Adipocyte (in vitro differentiated cells): ENCODE measurements at regions not wholly inside any gene's neighbourhood (a gene's known extent, or its start where the extent isn't known, plus 50 kb on each side); places are given as distances from the start of the nearest gene placed in this dataset.

Source experiments
- DNase-seq: peaks from one replicate; pipeline ENCODE4 v3.0.0-alpha.2; 2015; ENCODE audit warnings: low read depth
- H3K27me3 ChIP-seq: replicated peaks from 2 replicates; pipeline ENCODE4 v1.7.0; 2013; ENCODE audit warnings: mild to moderate bottlenecking, low read length, moderate library complexity; ENCODE audit not compliant: control insufficient read depth, insufficient read depth
- H3K36me3 ChIP-seq: 2 replicates; pipeline ENCODE4 v1.7.0; 2013; ENCODE audit warnings: low read length, mild to moderate bottlenecking, moderate library complexity; ENCODE audit not compliant: control insufficient read depth, insufficient read depth, severe bottlenecking
- H3K4me1 ChIP-seq: 2 replicates; pipeline ENCODE4 v1.7.0; 2013; ENCODE audit warnings: mild to moderate bottlenecking, low read length, moderate library complexity; ENCODE audit not compliant: control insufficient read depth, insufficient read depth
- H3K4me3 ChIP-seq: 2 replicates; pipeline ENCODE4 v1.7.0; 2013; ENCODE audit warnings: mild to moderate bottlenecking, low read length, moderate library complexity
- H3K9ac ChIP-seq: 2 replicates; pipeline ENCODE4 v1.7.0; 2013; ENCODE audit warnings: mild to moderate bottlenecking, low read length, moderate library complexity
- H3K9me3 ChIP-seq: 2 replicates; pipeline ENCODE4 v1.7.0; 2013; ENCODE audit warnings: mild to moderate bottlenecking, low read length, moderate library complexity; ENCODE audit not compliant: control insufficient read depth

- Histone ChIP-seq H3K36me3 (no peaks in the 10 kb centered on the region), H3K9ac (no peak overlapping the region), H3K27me3 (peaks cover 8% of the 10 kb centered on the region), H3K9me3 (peaks cover 3% of the 10 kb centered on the region), H3K4me3 (no peak overlapping the region), H3K4me1 (peaks cover 11% of the 10 kb centered on the region)
- no peak for DNase-seq
These were observed 160.7 kb downstream of the ICE1 start for GRCh38 chr5:5583023-5583765.

GRCh38 chr5:5581080-5581479, 158.6 kb downstream of the ICE1 start:
- Histone ChIP-seq H3K9ac (no peak overlapping the region), H3K9me3 (no peaks in the 10 kb centered on the region), H3K36me3 (no peaks in the 10 kb centered on the region), H3K4me3 (no peak overlapping the region), H3K4me1 (peaks cover 11% of the 10 kb centered on the region), H3K27me3 (peaks cover 4% of the 10 kb centered on the region)
- DNase-seq, result no peak

GRCh38 chr5:5576744-5577143, 154.3 kb downstream of the ICE1 start:
- Histone ChIP-seq H3K36me3 (no peaks in the 10 kb centered on the region), H3K4me3 (no peak overlapping the region), H3K9ac (no peak overlapping the region), H3K4me1 (peaks cover 15% of the 10 kb centered on the region), H3K27me3 (peaks cover 18% of the 10 kb centered on the region), H3K9me3 (no peaks in the 10 kb centered on the region)
- DNase-seq, result no peak

- Histone ChIP-seq H3K4me1 (peaks cover 15% of the 10 kb centered on the region), H3K9ac (no peak overlapping the region), H3K4me3 (no peak overlapping the region), H3K27me3 (peaks cover 25% of the 10 kb centered on the region), H3K36me3 (no peaks in the 10 kb centered on the region), H3K9me3 (no peaks in the 10 kb centered on the region)
- no peak for DNase-seq
These were observed 153.0 kb downstream of the ICE1 start for GRCh38 chr5:5575461-5575860.

- Histone ChIP-seq H3K9me3 (no peaks in the 10 kb centered on the region), H3K4me1 (peaks cover 15% of the 10 kb centered on the region), H3K27me3 (peaks cover 26% of the 10 kb centered on the region), H3K9ac (no peak overlapping the region), H3K36me3 (no peaks in the 10 kb centered on the region), H3K4me3 (no peak overlapping the region)
- DNase-seq, result no peak
These were observed 151.4 kb downstream of the ICE1 start for GRCh38 chr5:5573798-5574380.

- no peak overlapping the region for H3K9ac ChIP-seq
- H3K36me3 ChIP-seq, result no peaks in the 10 kb centered on the region
- peaks cover 15% of the 10 kb centered on the region for H3K4me1 ChIP-seq
- no peak overlapping the region for H3K4me3 ChIP-seq
- no peak for DNase-seq
- no peaks in the 10 kb centered on the region for H3K9me3 ChIP-seq
- H3K27me3 ChIP-seq, result peaks cover 26% of the 10 kb centered on the region
These were observed 150.7 kb downstream of the ICE1 start for GRCh38 chr5:5572976-5573797.

- H3K4me3 ChIP-seq, result no peak overlapping the region
- H3K4me1 ChIP-seq, result peaks cover 15% of the 10 kb centered on the region
These were observed 149.8 kb downstream of the ICE1 start for GRCh38 chr5:5572010-5572865.

GRCh38 chr5:5570646-5571045, 148.2 kb downstream of the ICE1 start:
- Histone ChIP-seq H3K36me3 (no peaks in the 10 kb centered on the region), H3K27me3 (peaks cover 24% of the 10 kb centered on the region), H3K9ac (no peak overlapping the region), H3K9me3 (peaks cover 4% of the 10 kb centered on the region), H3K4me3 (no peak overlapping the region), H3K4me1 (peaks cover 15% of the 10 kb centered on the region)
- DNase-seq, result no peak

More at GRCh38 chr5:5572010-5572865, 149.8 kb downstream of the ICE1 start:
- no peak for DNase-seq
- Histone ChIP-seq H3K9me3 (no peaks in the 10 kb centered on the region), H3K36me3 (no peaks in the 10 kb centered on the region), H3K27me3 (peaks cover 26% of the 10 kb centered on the region), H3K9ac (no peak overlapping the region)

GRCh38 chr5:5564898-5565297, 142.4 kb downstream of the ICE1 start:
- Histone ChIP-seq H3K4me3 (no peak overlapping the region), H3K27me3 (peaks cover 6% of the 10 kb centered on the region), H3K9ac (no peak overlapping the region), H3K36me3 (no peaks in the 10 kb centered on the region), H3K4me1 (no peaks in the 10 kb centered on the region), H3K9me3 (peaks cover 4% of the 10 kb centered on the region)
- DNase-seq, result no peak

- no peak overlapping the region for H3K4me3 ChIP-seq
- H3K27me3 ChIP-seq, result peaks cover 5% of the 10 kb centered on the region
- no peaks in the 10 kb centered on the region for H3K4me1 ChIP-seq
- H3K9me3 ChIP-seq, result no peaks in the 10 kb centered on the region
- DNase-seq, result no peak
- H3K9ac ChIP-seq, result no peak overlapping the region
- no peaks in the 10 kb centered on the region for H3K36me3 ChIP-seq
These were observed 137.5 kb downstream of the ICE1 start for GRCh38 chr5:5560016-5560415.
